ENCODE measurements at regions not wholly inside any gene's neighbourhood (a gene's known extent, or its start where the extent isn't known, plus 50 kb on each side); places are given as distances from the start of the nearest gene placed in this dataset.

GRCh38 chr1:79714664-79715063 lies 708.1 kb upstream of the ADGRL4 start:
- TF ChIP-seq CTCF (IDR thresholded peaks at IDR 0.05; ENCODE audit: low read depth, low read length, missing input control) (no peak), FOXA2 (IDR thresholded peaks at IDR 0.05) (no peak), HNF4A (conservative IDR thresholded peaks at IDR 0.05) (no peak), JUND (IDR thresholded peaks at IDR 0.05) (no peak), EGR1 (IDR thresholded peaks at IDR 0.05; ENCODE audit: low read depth in 2 of 2) (no peak), RAD21 (IDR thresholded peaks at IDR 0.05) (no peak), GABPA (IDR thresholded peaks at IDR 0.05 in 1 of 2, conservative IDR thresholded peaks at IDR 0.05 in 1 of 2) (no peak), SP1 (IDR thresholded peaks at IDR 0.05) (no peak)
- TF ChIP-seq, protein P1, sequence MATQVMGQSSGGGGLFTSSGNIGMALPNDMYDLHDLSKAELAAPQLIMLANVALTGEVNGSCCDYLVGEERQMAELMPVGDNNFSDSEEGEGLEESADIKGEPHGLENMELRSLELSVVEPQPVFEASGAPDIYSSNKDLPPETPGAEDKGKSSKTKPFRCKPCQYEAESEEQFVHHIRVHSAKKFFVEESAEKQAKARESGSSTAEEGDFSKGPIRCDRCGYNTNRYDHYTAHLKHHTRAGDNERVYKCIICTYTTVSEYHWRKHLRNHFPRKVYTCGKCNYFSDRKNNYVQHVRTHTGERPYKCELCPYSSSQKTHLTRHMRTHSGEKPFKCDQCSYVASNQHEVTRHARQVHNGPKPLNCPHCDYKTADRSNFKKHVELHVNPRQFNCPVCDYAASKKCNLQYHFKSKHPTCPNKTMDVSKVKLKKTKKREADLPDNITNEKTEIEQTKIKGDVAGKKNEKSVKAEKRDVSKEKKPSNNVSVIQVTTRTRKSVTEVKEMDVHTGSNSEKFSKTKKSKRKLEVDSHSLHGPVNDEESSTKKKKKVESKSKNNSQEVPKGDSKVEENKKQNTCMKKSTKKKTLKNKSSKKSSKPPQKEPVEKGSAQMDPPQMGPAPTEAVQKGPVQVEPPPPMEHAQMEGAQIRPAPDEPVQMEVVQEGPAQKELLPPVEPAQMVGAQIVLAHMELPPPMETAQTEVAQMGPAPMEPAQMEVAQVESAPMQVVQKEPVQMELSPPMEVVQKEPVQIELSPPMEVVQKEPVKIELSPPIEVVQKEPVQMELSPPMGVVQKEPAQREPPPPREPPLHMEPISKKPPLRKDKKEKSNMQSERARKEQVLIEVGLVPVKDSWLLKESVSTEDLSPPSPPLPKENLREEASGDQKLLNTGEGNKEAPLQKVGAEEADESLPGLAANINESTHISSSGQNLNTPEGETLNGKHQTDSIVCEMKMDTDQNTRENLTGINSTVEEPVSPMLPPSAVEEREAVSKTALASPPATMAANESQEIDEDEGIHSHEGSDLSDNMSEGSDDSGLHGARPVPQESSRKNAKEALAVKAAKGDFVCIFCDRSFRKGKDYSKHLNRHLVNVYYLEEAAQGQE (IDR thresholded peaks at IDR 0.05), result no peak

Measured in liver (tissue), 3 donors.